Coronary artery (tissue), 2 donors: ENCODE measurements at regions not wholly inside any gene's neighbourhood (a gene's known extent, or its start where the extent isn't known, plus 50 kb on each side); places are given as distances from the start of the nearest gene placed in this dataset.

Experiments
- DNase-seq: peaks from one replicate; pipeline ENCODE4 v3.0.0-alpha.2; 2017; ENCODE audit warnings: low spot score
- H3K27ac ChIP-seq, 2 donors: fragments of 200-600 bp; sonication (generic); one replicate each; pipeline ENCODE4 v1.5.1; 2016 to 2019
- H3K4me3 ChIP-seq: fragments of 200-600 bp; sonication (generic); 2 replicates; pipeline ENCODE4 v1.5.1; 2016; ENCODE audit warnings: mild to moderate bottlenecking, moderate library complexity
- CTCF ChIP-seq: fragments of 200-600 bp; sonication (generic); IDR thresholded peaks from one replicate; pipeline ENCODE4 v1.5.1; 2019; ENCODE audit warnings: antibody characterized with exemption

GRCh38 chr12:92457458-92458180 is 245.2 kb upstream of the PLEKHG7 start:
- no peak for TF ChIP-seq CTCF
- Histone ChIP-seq H3K27ac (no peak overlapping the region), H3K4me3 (no peak overlapping the region)
- no peak for DNase-seq

- no peak for DNase-seq
- H3K27ac ChIP-seq = no peak overlapping the region
- TF ChIP-seq CTCF = no peak
- no peak overlapping the region for H3K4me3 ChIP-seq
Measured at GRCh38 chr12:92452763-92453162, 250.0 kb upstream of the PLEKHG7 start.

- DNase-seq = no peak
- H3K27ac ChIP-seq = peak overlapping the region in 1 of 2 donors; percentile 34
- TF ChIP-seq CTCF = no peak
- H3K4me3 ChIP-seq = no peak overlapping the region
Measured at GRCh38 chr12:92446083-92446460, 256.7 kb upstream of the PLEKHG7 start.

- Histone ChIP-seq H3K4me3 (no peak overlapping the region), H3K27ac (peak overlapping the region in 1 of 2 donors; percentile 34)
- no peak for DNase-seq
- TF ChIP-seq CTCF = no peak
Measured at GRCh38 chr12:92445253-92446082, 257.3 kb upstream of the PLEKHG7 start.

GRCh38 chr12:92444763-92445162 is 258.0 kb upstream of the PLEKHG7 start:
- no peak for TF ChIP-seq CTCF
- DNase-seq = no peak
- Histone ChIP-seq H3K4me3 (no peak overlapping the region), H3K27ac (peak overlapping the region in 1 of 2 donors; percentile 34)

- TF ChIP-seq CTCF = no peak
- Histone ChIP-seq H3K4me3 (no peak overlapping the region), H3K27ac (no peak overlapping the region)
- no peak for DNase-seq
Measured at GRCh38 chr12:92442782-92443181, 260.0 kb upstream of the PLEKHG7 start.
